ENCODE measurements at regions not wholly inside any gene's neighbourhood (a gene's known extent, or its start where the extent isn't known, plus 50 kb on each side); places are given as distances from the start of the nearest gene placed in this dataset.

GRCh38 chr13:78420814-78421213 is 182.5 kb downstream of the POU4F1 start:
- DNase-seq: no peak

GRCh38 chr13:78413887-78414553 is 189.3 kb downstream of the POU4F1 start:
- no peak for DNase-seq

GRCh38 chr13:78410847-78411246 is 192.5 kb downstream of the POU4F1 start:
- no peak for DNase-seq

GRCh38 chr13:78410164-78410563 is 193.2 kb downstream of the POU4F1 start:
- no peak for DNase-seq

GRCh38 chr13:78409172-78409571 is 194.2 kb downstream of the POU4F1 start:
- no peak for DNase-seq

- DNase-seq: no peak
Measured at GRCh38 chr13:78404846-78405360, 198.4 kb downstream of the POU4F1 start.

GRCh38 chr13:78402708-78403400 is 200.5 kb downstream of the POU4F1 start:
- no peak for DNase-seq

GRCh38 chr13:78401873-78402707 is 201.3 kb downstream of the POU4F1 start:
- DNase-seq: no peak

GRCh38 chr13:78398743-78399410 is 204.5 kb downstream of the POU4F1 start:
- no peak for DNase-seq

GRCh38 chr13:78393286-78394142 is 209.8 kb downstream of the POU4F1 start:
- DNase-seq: no peak

GRCh38 chr13:78383899-78384298 is 219.5 kb downstream of the POU4F1 start:
- DNase-seq: no peak

- DNase-seq: no peak
Measured at GRCh38 chr13:78383071-78383484, 220.3 kb downstream of the POU4F1 start.

- no peak for DNase-seq
Measured at GRCh38 chr13:78382491-78382890, 220.9 kb downstream of the POU4F1 start.

GRCh38 chr13:78376822-78377221 is 226.5 kb downstream of the POU4F1 start:
- no peak for DNase-seq

- DNase-seq: no peak
Measured at GRCh38 chr13:78376033-78376432, 227.3 kb downstream of the POU4F1 start.

GRCh38 chr13:78372581-78372980 is 230.8 kb downstream of the POU4F1 start:
- no peak for DNase-seq

GRCh38 chr13:78370231-78370630 is 233.1 kb downstream of the POU4F1 start:
- no peak for DNase-seq

GRCh38 chr13:78364711-78365110 is 238.6 kb downstream of the POU4F1 start:
- no peak for DNase-seq

- DNase-seq: no peak
Measured at GRCh38 chr13:78341032-78341431, 262.3 kb downstream of the POU4F1 start.

GRCh38 chr13:78339927-78340326 is 263.4 kb downstream of the POU4F1 start:
- DNase-seq: no peak

GRCh38 chr13:78334059-78334458 is 269.3 kb downstream of the POU4F1 start:
- DNase-seq: no peak

- no peak for DNase-seq
Measured at GRCh38 chr13:78326633-78327032, 276.7 kb downstream of the POU4F1 start.
